D721Med (cell line): ENCODE measurements at regions not wholly inside any gene's neighbourhood (a gene's known extent, or its start where the extent isn't known, plus 50 kb on each side); places are given as distances from the start of the nearest gene placed in this dataset.

ENCODE experiments used
- DNase-seq: peaks from one replicate; pipeline ENCODE4 v3.0.0; 2011; ENCODE audit warnings: low spot score; ENCODE audit not compliant: insufficient read length
- FAIRE-seq: peaks from 2 replicates; lab custom pipeline; 2011; peaks lifted over from hg19 to GRCh38; lab: Jason Lieb, UNC
- TF ChIP-seq, protein P1 (sequence below): IDR thresholded peaks from 2 replicates; pipeline ENCODE4 v1.5.1; 2012; ENCODE audit warnings: mild to moderate bottlenecking, control low read depth; ENCODE audit not compliant: insufficient read depth; ENCODE audit errors: missing control alignments

DNA sequence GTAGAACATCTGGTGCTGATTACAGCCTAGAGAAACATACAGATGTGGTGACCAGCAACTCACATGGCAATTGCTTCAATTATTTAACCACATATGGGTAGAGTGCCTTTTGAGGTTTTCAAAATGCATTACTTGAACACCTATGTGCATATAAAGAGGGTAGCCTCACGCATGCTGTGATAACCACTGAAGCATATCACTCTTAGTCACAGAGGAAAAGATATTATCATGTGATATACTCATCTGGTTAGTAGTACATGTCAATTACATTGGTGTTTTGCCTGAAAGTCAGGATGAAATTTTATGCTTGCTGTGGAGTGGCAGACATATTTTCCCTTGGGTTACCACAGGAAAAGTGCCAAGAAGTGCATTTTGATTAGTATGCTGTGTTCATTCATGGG lies 459.3 kb upstream of the AGTR1 start:
- no peak for FAIRE-seq
- DNase-seq, result no peak
- TF ChIP-seq, protein P1, sequence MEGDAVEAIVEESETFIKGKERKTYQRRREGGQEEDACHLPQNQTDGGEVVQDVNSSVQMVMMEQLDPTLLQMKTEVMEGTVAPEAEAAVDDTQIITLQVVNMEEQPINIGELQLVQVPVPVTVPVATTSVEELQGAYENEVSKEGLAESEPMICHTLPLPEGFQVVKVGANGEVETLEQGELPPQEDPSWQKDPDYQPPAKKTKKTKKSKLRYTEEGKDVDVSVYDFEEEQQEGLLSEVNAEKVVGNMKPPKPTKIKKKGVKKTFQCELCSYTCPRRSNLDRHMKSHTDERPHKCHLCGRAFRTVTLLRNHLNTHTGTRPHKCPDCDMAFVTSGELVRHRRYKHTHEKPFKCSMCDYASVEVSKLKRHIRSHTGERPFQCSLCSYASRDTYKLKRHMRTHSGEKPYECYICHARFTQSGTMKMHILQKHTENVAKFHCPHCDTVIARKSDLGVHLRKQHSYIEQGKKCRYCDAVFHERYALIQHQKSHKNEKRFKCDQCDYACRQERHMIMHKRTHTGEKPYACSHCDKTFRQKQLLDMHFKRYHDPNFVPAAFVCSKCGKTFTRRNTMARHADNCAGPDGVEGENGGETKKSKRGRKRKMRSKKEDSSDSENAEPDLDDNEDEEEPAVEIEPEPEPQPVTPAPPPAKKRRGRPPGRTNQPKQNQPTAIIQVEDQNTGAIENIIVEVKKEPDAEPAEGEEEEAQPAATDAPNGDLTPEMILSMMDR, result no peak

DNA sequence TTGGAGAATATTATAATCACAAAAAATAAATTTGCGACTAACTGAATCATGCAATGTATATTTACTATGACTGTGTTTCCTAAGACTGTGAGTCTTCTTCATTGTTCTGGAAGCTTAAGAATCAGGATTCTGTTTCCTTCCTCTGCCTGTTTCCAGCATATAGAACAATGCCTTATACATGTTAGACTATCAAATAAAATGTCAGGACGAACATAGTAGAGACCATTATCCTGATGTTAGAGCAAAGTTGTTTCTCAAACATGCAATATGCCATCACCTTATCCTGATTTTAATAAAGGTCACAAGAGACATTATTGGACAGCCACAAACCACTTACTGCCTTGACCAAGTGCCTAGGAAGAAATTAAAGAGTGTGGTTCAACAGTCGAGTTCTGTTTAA lies 457.4 kb upstream of the AGTR1 start:
- FAIRE-seq, result no peak
- DNase-seq, result no peak
- TF ChIP-seq, protein P1, result no peak

DNA sequence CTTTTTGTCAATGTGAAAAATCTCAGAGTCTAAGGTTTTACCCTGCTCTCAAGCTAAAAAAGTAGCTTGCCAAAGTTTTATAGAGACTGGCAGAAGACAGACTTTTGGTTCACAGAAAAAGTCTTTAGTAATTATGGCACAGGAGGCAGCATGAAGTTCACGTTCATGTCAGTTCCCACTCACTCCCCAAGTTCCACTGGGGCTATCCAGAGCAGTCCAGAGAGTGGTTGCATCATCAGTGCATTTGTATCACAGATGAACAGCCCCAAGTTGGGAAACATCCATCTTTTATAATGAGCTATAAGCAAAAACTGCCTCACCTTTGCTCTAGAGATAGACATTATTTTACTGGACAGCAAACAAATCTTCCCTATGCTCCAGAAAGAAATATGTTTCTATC lies 454.1 kb upstream of the AGTR1 start:
- TF ChIP-seq, protein P1, result no peak
- DNase-seq, result no peak
- FAIRE-seq, result no peak

DNA sequence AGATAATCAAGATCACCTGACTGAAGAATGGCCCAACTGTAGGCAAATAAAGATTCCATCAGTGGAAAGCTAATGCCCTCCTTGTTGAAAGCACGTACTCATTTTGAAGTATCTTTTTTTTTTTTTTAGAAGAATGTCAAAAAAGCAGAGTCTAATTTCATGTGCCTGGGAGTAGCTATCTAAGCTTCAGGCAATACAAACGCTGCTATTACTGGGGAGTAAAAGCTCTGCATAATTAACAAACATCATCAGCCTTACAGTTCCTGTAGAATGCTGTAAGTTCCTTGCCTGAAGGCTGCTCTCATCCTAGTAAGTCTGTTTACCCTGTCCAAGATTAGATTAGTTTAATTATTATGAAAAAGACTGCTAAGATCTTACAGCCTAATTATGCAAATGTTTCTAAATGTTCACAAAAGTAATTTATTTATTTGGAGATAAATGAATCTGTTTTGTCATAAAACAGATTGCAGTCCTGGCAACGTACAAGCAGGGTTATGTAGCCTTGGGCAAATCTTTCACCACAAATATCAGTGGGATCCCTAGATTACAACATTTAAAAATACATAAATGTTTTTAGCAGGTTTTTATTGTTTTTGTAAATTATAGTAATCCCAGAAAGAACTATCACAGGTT lies 451.3 kb upstream of the AGTR1 start:
- DNase-seq, result no peak
- TF ChIP-seq, protein P1, result no peak
- no peak for FAIRE-seq

DNA sequence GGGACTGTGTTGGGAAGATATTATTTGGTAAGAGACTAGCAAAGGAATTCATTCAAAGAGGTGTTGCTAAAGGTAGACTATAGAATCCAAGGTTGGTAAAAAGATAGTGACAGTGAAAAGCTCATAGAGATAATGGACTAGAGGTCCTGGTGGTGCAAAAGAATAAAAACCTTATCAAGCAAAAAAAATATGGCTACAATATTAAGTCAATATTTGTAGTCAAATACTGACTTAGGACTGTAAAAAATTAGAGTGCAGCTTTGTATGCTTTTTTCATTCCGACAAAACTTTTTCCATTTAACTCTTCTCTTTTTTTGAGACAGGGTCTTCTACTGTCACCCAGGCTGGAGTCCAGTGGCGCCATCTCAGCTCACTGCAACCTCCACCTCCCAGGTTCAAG lies 444.0 kb upstream of the AGTR1 start:
- DNase-seq, result no peak
- FAIRE-seq, result no peak
- TF ChIP-seq, protein P1, result no peak

DNA sequence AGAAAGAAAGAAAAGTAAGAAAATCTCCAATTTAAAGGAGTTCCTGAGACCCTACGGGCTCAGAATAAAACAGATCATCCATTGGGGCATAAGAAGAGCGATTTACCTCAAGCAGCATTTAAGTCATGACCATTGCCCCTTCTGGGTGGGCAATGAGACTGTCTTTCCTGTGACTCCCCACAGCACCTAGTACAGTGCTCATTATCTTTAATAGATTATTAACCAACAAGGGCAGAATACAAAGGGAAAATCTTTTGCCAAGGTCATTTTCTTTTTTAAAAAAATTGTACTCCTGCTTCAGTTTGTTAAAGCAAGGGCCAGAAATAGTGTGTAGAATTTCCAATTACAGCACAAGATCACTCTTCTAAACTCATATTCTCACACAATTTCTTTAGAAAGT lies 443.3 kb upstream of the AGTR1 start:
- no peak for FAIRE-seq
- no peak for DNase-seq

More for the DNA sequence above, 443.3 kb upstream of the AGTR1 start:
- TF ChIP-seq, protein P1, result no peak
